Spleen (tissue), 11 donors: ENCODE measurements at regions not wholly inside any gene's neighbourhood (a gene's known extent, or its start where the extent isn't known, plus 50 kb on each side); places are given as distances from the start of the nearest gene placed in this dataset.
A peak's percentile ranks its signal among the peaks of the same experiment; 100 is the strongest.

Experiments
- DNase-seq: peaks from one replicate; pipeline ENCODE4 v3.0.0-alpha.2; 2020
- H3K27ac ChIP-seq, 8 donors: fragments of 200-600 bp; sonication (generic) in 7 of 8; 1 replicate in 4 of 8; 2 replicates in 4 of 8; pipeline versions ENCODE4 v1.5.0 to v1.8.0; 2016 to 2021; ENCODE audit warnings: inconsistent platforms in 4 of 8, mild to moderate bottlenecking in 4 of 8, moderate library complexity in 1 of 8
- H3K27me3 ChIP-seq, 7 donors: fragments of 200-600 bp; sonication (generic) in 6 of 7; replicated peaks in 1 of 7; 1 replicate in 4 of 7; 2 replicates in 3 of 7; pipeline versions ENCODE4 v1.5.0 to v1.8.0; 2016 to 2021; ENCODE audit warnings: inconsistent platforms in 3 of 7, mild to moderate bottlenecking in 1 of 7
- H3K36me3 ChIP-seq, 6 donors: fragments of 200-600 bp; sonication (generic) in 5 of 6; 1 replicate in 4 of 6; 2 replicates in 2 of 6; pipeline versions ENCODE4 v1.5.0 to v1.8.0; 2016 to 2021; ENCODE audit warnings: inconsistent platforms in 2 of 6
- H3K4me1 ChIP-seq, 6 donors: fragments of 200-600 bp; sonication (generic) in 5 of 6; 1 replicate in 3 of 6; 2 replicates in 3 of 6; pipeline versions ENCODE4 v1.5.0 to v1.8.0; 2016 to 2021; ENCODE audit warnings: inconsistent platforms in 3 of 6
- H3K4me3 ChIP-seq, 8 donors: fragments of 200-600 bp; sonication (generic) in 7 of 8; 1 replicate in 4 of 8; 2 replicates in 4 of 8; pipeline versions ENCODE4 v1.5.0 to v1.8.0; 2016 to 2021; ENCODE audit warnings: inconsistent platforms in 4 of 8, mild to moderate bottlenecking in 4 of 8, moderate library complexity in 2 of 8
- H3K9me3 ChIP-seq, 8 donors: fragments of 200-600 bp; sonication (generic) in 7 of 8; 1 replicate in 4 of 8; 2 replicates in 4 of 8; pipeline versions ENCODE4 v1.5.0 to v1.8.0; 2016 to 2021; ENCODE audit warnings: inconsistent platforms in 4 of 8
- POLR2A ChIP-seq, 3 donors: fragments of 450-650 bp; IDR thresholded peaks; one replicate each; pipeline ENCODE4 v1.5.1; 2017; ENCODE audit warnings: antibody characterized with exemption in 3 of 3, mild to moderate bottlenecking in 1 of 3
- POLR2AphosphoS5 ChIP-seq, 3 donors: sonication (generic); formaldehyde crosslinking; IDR thresholded peaks; one replicate each; pipeline ENCODE4 v1.5.1; 2017; ENCODE audit warnings: antibody characterized with exemption in 3 of 3
- WGBS, 5 donors: extraction: QIAGEN DNeasy Blood & Tissue Kit in 3 of 5; methylation state at CpG; one replicate each; pipeline versions ENCODE4 v1.1.5 to v1.1.7; 2013 to 2018; 5-methylcytosine and 5-hydroxymethylcytosine counted together
- intact Hi-C: fragments of 100-400 bp; cut with DNase I; formaldehyde crosslinking; loops from one replicate; pipeline ENCODE4 v1.15.0; 2023; ENCODE audit warnings: low total_unique reads
- TF ChIP-seq, protein P1 (sequence below), 11 experiments: fragments of 200-600 bp in 7 of 11; fragments of 450-650 bp in 4 of 11; sonication (generic) in 4 of 11; IDR thresholded peaks in 8 of 11; conservative IDR thresholded peaks in 3 of 11; 1 replicate in 7 of 11; 2 replicates in 4 of 11; pipeline versions ENCODE4 v1.4.0 to v1.8.0; 2016 to 2021; ENCODE audit warnings: antibody characterized with exemption in 11 of 11, inconsistent platforms in 4 of 11, mild to moderate bottlenecking in 1 of 11
- donor health status: healthy with polysubstance abuse.
- donor health status: DM: no; HTN: no; CAD: no; lungs with moderate emphysema.
- donor health status: DM: no; HTN: no; CAD: no.
- donor health status: Bipolar disorder and iron deficiency.
- donor health status: healthy.
- donor health status: DM: no; HTN: no; CAD: no.
- donor health status: DM: yes; HTN: yes; CAD: no.

DNA sequence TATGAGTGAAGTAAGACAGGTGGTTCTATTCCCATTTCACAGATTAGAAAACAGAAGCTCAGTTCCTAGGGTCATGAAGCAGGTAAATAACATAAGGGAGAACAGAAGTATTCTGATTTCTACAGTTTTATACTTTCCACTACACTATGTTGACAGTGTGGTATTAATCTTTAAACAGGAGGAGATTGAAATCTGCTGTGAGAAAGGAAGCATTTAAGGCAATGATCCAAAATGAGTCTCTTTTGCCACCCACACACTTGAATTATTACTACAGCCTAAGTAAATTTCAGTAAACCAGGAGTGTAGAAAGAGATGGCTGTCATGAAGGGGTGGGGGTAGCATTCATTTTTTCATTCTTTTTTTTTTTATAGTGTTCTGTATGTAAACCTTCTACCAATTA, 893.0 kb downstream of the C4orf33 start:
- H3K9me3 ChIP-seq = no peaks in the 10 kb centered on the region
- H3K27ac ChIP-seq = no peak overlapping the region
- no peak for DNase-seq
- intact Hi-C loops = no loop called here
- no peaks in the 10 kb centered on the region for H3K36me3 ChIP-seq
- H3K4me3 ChIP-seq = no peak overlapping the region
- TF ChIP-seq POLR2A (IDR thresholded peaks at IDR 0.05) = no peak
- TF ChIP-seq, protein P1, sequence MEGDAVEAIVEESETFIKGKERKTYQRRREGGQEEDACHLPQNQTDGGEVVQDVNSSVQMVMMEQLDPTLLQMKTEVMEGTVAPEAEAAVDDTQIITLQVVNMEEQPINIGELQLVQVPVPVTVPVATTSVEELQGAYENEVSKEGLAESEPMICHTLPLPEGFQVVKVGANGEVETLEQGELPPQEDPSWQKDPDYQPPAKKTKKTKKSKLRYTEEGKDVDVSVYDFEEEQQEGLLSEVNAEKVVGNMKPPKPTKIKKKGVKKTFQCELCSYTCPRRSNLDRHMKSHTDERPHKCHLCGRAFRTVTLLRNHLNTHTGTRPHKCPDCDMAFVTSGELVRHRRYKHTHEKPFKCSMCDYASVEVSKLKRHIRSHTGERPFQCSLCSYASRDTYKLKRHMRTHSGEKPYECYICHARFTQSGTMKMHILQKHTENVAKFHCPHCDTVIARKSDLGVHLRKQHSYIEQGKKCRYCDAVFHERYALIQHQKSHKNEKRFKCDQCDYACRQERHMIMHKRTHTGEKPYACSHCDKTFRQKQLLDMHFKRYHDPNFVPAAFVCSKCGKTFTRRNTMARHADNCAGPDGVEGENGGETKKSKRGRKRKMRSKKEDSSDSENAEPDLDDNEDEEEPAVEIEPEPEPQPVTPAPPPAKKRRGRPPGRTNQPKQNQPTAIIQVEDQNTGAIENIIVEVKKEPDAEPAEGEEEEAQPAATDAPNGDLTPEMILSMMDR (IDR thresholded peaks at IDR 0.05 in 8 of 11, conservative IDR thresholded peaks at IDR 0.05 in 3 of 11) = no peak
- no peak for TF ChIP-seq POLR2AphosphoS5 (IDR thresholded peaks at IDR 0.05)
- no peaks in the 10 kb centered on the region for H3K27me3 ChIP-seq
- no peaks in the 10 kb centered on the region for H3K4me1 ChIP-seq

DNA sequence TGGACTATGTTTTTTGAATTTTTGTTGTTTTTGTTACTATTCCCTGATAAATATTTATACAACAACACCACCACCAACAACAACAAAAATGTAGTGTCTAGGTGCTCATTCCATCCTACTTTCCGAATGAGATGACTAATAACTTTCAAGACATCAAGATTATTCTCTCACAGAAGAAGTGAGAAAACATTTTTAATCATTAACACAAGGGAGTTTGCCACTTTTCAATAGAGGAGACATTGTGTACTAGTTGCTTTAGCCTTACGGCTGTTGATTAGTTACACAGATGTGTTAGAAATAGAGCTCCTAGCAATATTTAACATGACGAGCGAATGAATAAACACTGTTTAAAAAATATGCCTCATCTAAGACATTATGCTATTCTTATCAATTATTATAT, 898.8 kb downstream of the C4orf33 start:
- intact Hi-C loops = no loop called here
- no peak overlapping the region for H3K4me3 ChIP-seq
- H3K36me3 ChIP-seq = no peaks in the 10 kb centered on the region
- H3K27ac ChIP-seq = no peak overlapping the region
- H3K9me3 ChIP-seq = peaks cover 0 to 16% (median 0%) of the 10 kb centered on the region in 8 donors
- no peak for DNase-seq
- TF ChIP-seq POLR2A (IDR thresholded peaks at IDR 0.05) = no peak
- TF ChIP-seq, protein P1 (IDR thresholded peaks at IDR 0.05 in 8 of 11, conservative IDR thresholded peaks at IDR 0.05 in 3 of 11) = no peak
- H3K27me3 ChIP-seq = no peaks in the 10 kb centered on the region
- H3K4me1 ChIP-seq = no peaks in the 10 kb centered on the region
- 79 to 91% (median 81%) methylated on average over 4 of the region's 4 CpGs for WGBS, 5 donors

DNA sequence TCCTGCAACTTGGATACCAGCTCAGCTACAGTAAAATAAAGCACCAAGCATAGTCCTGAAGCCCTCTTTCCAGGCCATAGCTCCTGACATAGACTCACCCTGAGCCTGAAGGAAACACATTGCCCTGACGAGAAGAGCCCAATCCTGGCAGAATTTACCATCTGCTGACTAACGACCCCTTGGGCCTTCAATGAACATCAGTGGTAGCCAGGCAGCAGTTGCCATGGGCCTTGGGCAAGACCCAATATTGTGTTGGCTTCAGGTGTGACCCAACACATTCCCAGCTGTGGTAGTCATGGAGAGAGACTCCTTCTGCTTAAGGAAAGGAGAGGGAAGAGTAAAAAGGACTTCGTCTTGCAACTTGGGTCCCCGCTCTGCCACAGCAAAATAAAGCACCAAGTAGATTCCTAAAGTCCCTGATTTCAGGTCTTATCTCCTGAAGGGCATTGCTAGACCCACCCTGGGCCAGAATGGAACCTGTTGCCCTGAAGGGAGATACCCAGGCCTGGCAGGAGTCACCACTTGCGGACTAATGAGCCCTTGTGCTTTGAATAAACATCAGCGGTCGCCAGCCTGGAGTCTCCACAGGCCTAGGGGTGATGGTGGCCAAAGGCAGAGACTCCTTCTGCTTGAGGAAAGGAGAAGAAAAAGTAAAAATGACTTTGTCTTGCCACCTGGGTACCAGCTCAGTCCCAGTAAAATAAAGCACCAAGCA, 902.6 kb downstream of the C4orf33 start:
- Histone ChIP-seq H3K4me3 (no peak overlapping the region), H3K27ac (no peak overlapping the region), H3K36me3 (no peaks in the 10 kb centered on the region), H3K27me3 (no peaks in the 10 kb centered on the region), H3K9me3 (peaks cover 0 to 16% (median 2%) of the 10 kb centered on the region in 8 donors), H3K4me1 (no peaks in the 10 kb centered on the region)
- WGBS, 5 donors = 72 to 86% (median 83%) methylated on average over 7 of the region's 7 CpGs
- TF ChIP-seq POLR2A (IDR thresholded peaks at IDR 0.05) = no peak
- TF ChIP-seq, protein P1 (IDR thresholded peaks at IDR 0.05 in 8 of 11, conservative IDR thresholded peaks at IDR 0.05 in 3 of 11) = no peak
- TF ChIP-seq POLR2AphosphoS5 (IDR thresholded peaks at IDR 0.05) = no peak
- peak; percentile 57 for DNase-seq
- intact Hi-C loops = no loop called here

DNA sequence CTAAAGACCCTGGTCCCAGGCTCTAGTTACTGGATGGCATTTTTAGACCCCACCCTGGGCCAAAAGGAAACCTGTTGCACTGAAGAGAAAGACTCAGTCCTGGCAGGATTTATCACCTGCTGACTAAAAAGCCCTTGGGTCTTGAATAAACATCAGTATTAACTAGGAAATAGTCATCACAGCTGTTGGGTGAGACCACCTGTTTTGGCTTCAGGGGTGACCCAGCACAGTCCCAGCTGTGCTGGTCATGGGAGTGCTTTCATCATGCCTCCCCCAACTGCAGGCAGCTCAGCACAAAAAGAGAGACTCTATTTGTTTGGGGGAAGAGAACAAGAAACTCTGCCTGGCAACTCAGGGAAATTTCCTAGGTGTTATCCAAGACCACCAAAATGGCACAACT, 903.2 kb downstream of the C4orf33 start:
- no peak overlapping the region for H3K27ac ChIP-seq
- intact Hi-C loops = no loop called here
- no peak overlapping the region for H3K4me3 ChIP-seq
- TF ChIP-seq, protein P1 (IDR thresholded peaks at IDR 0.05 in 8 of 11, conservative IDR thresholded peaks at IDR 0.05 in 3 of 11) = no peak
- TF ChIP-seq POLR2AphosphoS5 (IDR thresholded peaks at IDR 0.05) = no peak
- no peak for TF ChIP-seq POLR2A (IDR thresholded peaks at IDR 0.05)
- no peak for DNase-seq
- no peaks in the 10 kb centered on the region for H3K4me1 ChIP-seq
- no peaks in the 10 kb centered on the region for H3K36me3 ChIP-seq
- no peaks in the 10 kb centered on the region for H3K27me3 ChIP-seq
- H3K9me3 ChIP-seq = peaks cover 0 to 16% (median 2%) of the 10 kb centered on the region in 8 donors
